A549 (cell line): ENCODE measurements at regions not wholly inside any gene's neighbourhood (a gene's known extent, or its start where the extent isn't known, plus 50 kb on each side); places are given as distances from the start of the nearest gene placed in this dataset.

ENCODE experiments used
- ATAC-seq, 2 experiments: fragments of 200-7000 bp in 1 of 2; fragments of >200 bp in 1 of 2; cut with Nextera tagmentation in 1 of 2; cut with Tn5 transposase in 1 of 2; 3 replicates each; pipeline versions ENCODE4 v1.8.0 to v1.9.1; 2018 to 2020; ENCODE audit warnings: mild to moderate bottlenecking in 1 of 2, moderate library complexity in 1 of 2
- CTCF ChIA-PET: fragments of 300-600 bp; sonication (Branson Sonifier 250); formaldehyde crosslinking; extraction: SDS; loops from one replicate; lab custom pipeline; 2021; ENCODE audit warnings: antibody characterized with exemption, inconsistent platforms; lab: Yijun Ruan, JAX
- POLR2A ChIA-PET: fragments of 350-600 bp; formaldehyde crosslinking; extraction: SDS; loops from one replicate; lab custom pipeline; 2021; ENCODE audit warnings: antibody characterized with exemption, inconsistent platforms; lab: Yijun Ruan, JAX
- DNase-seq, 2 experiments: peaks; one replicate each; pipeline versions ENCODE4 v3.0.0 to v3.0.0-alpha.2; 2011 to 2016; ENCODE audit warnings: low read depth in 1 of 2, low spot score in 1 of 2
- FAIRE-seq: peaks from 2 replicates; lab custom pipeline; 2011; peaks lifted over from hg19 to GRCh38; lab: Jason Lieb, UNC
- H3K27ac ChIP-seq, 2 experiments: fragments of >200 bp; sonication (Bioruptor Twin); formaldehyde crosslinking; 3 replicates each; pipeline ENCODE4 v1.5.1; 2016 to 2017
- H3K4me1 ChIP-seq: fragments of >200 bp; sonication (Bioruptor Twin); formaldehyde crosslinking; 3 replicates; pipeline ENCODE4 v1.6.1; 2016
- H3K4me2 ChIP-seq: fragments of >200 bp; sonication (Bioruptor Twin); formaldehyde crosslinking; 3 replicates; pipeline ENCODE4 v1.6.1; 2016
- H3K4me3 ChIP-seq: fragments of >200 bp; sonication (Bioruptor Twin); formaldehyde crosslinking; 3 replicates; pipeline ENCODE4 v1.5.1; 2016
- H3K9me3 ChIP-seq: fragments of >200 bp; sonication (Bioruptor Twin); formaldehyde crosslinking; 3 replicates; pipeline ENCODE4 v1.6.1; 2016
- BHLHE40 ChIP-seq: IDR thresholded peaks from 2 replicates; pipeline ENCODE4 v1.6.1; 2012; ENCODE audit warnings: low read depth, low read length, inconsistent platforms
- CBX2 ChIP-seq: fragments of 200-600 bp; sonication (generic); IDR thresholded peaks from 2 replicates; pipeline ENCODE4 v1.6.1; 2016; ENCODE audit warnings: low read depth, mild to moderate bottlenecking, borderline replicate concordance
- CTCF ChIP-seq: fragments of >200 bp; sonication (Bioruptor Twin); formaldehyde crosslinking; IDR thresholded peaks from 3 replicates; pipeline ENCODE4 v1.5.1; 2016
- FOSB ChIP-seq: fragments of 250-450 bp; sonication (Bioruptor Pico); IDR thresholded peaks from 2 replicates; pipeline ENCODE4 v1.5.0; 2020; ENCODE audit warnings: mild to moderate bottlenecking, moderate library complexity
- FOXS1 ChIP-seq: fragments of 250-450 bp; sonication (Bioruptor Pico); IDR thresholded peaks from 2 replicates; pipeline ENCODE4 v1.5.0; 2020; ENCODE audit warnings: mild to moderate bottlenecking, moderate library complexity
- GATA3 ChIP-seq: IDR thresholded peaks from 2 replicates; pipeline ENCODE4 v1.6.1; 2012; ENCODE audit warnings: borderline replicate concordance
- HDAC2 ChIP-seq: fragments of 200-600 bp; sonication (generic); IDR thresholded peaks from 2 replicates; pipeline ENCODE4 v1.6.1; 2016
- HMGXB4 ChIP-seq: fragments of 250-450 bp; sonication (Bioruptor Pico); IDR thresholded peaks from 2 replicates; pipeline ENCODE4 v1.5.0; 2021; ENCODE audit warnings: mild to moderate bottlenecking, moderate library complexity, borderline replicate concordance
- HOXA7 ChIP-seq: fragments of 250-450 bp; sonication (Bioruptor Pico); IDR thresholded peaks from 2 replicates; pipeline ENCODE4 v1.5.0; 2020; ENCODE audit warnings: mild to moderate bottlenecking, moderate library complexity
- JUN ChIP-seq, 2 experiments: fragments of >200 bp; sonication (Bioruptor Twin); formaldehyde crosslinking; IDR thresholded peaks; 2 replicates in 1 of 2; 3 replicates in 1 of 2; pipeline ENCODE4 v1.6.1; 2016 to 2017
- KDM1A ChIP-seq: fragments of 200-600 bp; sonication (generic); IDR thresholded peaks from 2 replicates; pipeline ENCODE4 v1.6.1; 2016; ENCODE audit warnings: low read depth, mild to moderate bottlenecking
- MAFK ChIP-seq: fragments of 450-650 bp; IDR thresholded peaks from 2 replicates; pipeline ENCODE4 v1.6.1; 2014; ENCODE audit not compliant: partially characterized antibody
- MYC ChIP-seq: IDR thresholded peaks from 2 replicates; pipeline ENCODE4 v1.6.1; 2012; ENCODE audit warnings: mild to moderate bottlenecking, inconsistent platforms, low read length, improper control_type of control experiment, borderline replicate concordance
- NFE2L2 ChIP-seq: fragments of 150-350 bp; conservative IDR thresholded peaks from 2 replicates; pipeline ENCODE4 v1.6.1; 2014; ENCODE audit warnings: low read length
- NR3C1 ChIP-seq: fragments of >200 bp; sonication (Bioruptor Twin); formaldehyde crosslinking; IDR thresholded peaks from 3 replicates; pipeline ENCODE4 v1.6.1; 2017
- PHF8 ChIP-seq: fragments of 200-600 bp; sonication (generic); IDR thresholded peaks from 2 replicates; pipeline ENCODE4 v1.6.1; 2016; ENCODE audit warnings: low read depth, mild to moderate bottlenecking, antibody characterized with exemption, moderate library complexity, borderline replicate concordance
- POLR2A ChIP-seq: IDR thresholded peaks from 2 replicates; pipeline ENCODE4 v1.6.1; 2012; ENCODE audit warnings: mild to moderate bottlenecking, low read length
- RAD21 ChIP-seq, 2 experiments: fragments of >200 bp in 1 of 2; sonication (Bioruptor Twin) in 1 of 2; formaldehyde crosslinking in 1 of 2; IDR thresholded peaks in 1 of 2; conservative IDR thresholded peaks in 1 of 2; 2 replicates in 1 of 2; 3 replicates in 1 of 2; pipeline ENCODE4 v1.6.1; 2012 to 2018; ENCODE audit warnings: inconsistent platforms in 1 of 2
- REST ChIP-seq: fragments of 200-600 bp; sonication (generic); IDR thresholded peaks from 2 replicates; pipeline ENCODE4 v1.6.1; 2016; ENCODE audit warnings: antibody characterized with exemption, mild to moderate bottlenecking, moderate library complexity
- SREBF2 ChIP-seq: fragments of 450-650 bp; IDR thresholded peaks from 2 replicates; pipeline ENCODE4 v1.6.1; 2014; ENCODE audit warnings: mild to moderate bottlenecking, moderate library complexity
- ZC3H11A ChIP-seq: fragments of 450-650 bp; IDR thresholded peaks from 2 replicates; pipeline ENCODE4 v1.6.1; 2014; ENCODE audit warnings: antibody characterized with exemption, mild to moderate bottlenecking
- ZFP36 ChIP-seq: fragments of 450-650 bp; IDR thresholded peaks from 2 replicates; pipeline ENCODE4 v1.6.1; 2014; ENCODE audit warnings: borderline replicate concordance; ENCODE audit not compliant: partially characterized antibody
- WGBS: methylation state at CpG from one replicate; pipeline ENCODE4 v1.1.6; 2017; ENCODE audit errors: missing lambda C conversion rate; 5-methylcytosine and 5-hydroxymethylcytosine counted together

GRCh38 chr5:74027732-74028338 is 401.8 kb downstream of the ARHGEF28 start:
- ATAC-seq (no peak), FAIRE-seq (no peak), DNase-seq (no peak)
- 86% methylated on average over 2 of the region's 2 CpGs for WGBS
- Histone ChIP-seq H3K4me1 (no peaks in the 10 kb centered on the region), H3K27ac (no peak overlapping the region), H3K4me3 (no peak overlapping the region), H3K9me3 (no peaks in the 10 kb centered on the region), H3K4me2 (no peak overlapping the region)
- TF ChIP-seq GATA3 (no peak), MAFK (peak; percentile 30)
- ChIA-PET POLR2A (no interaction called here), CTCF (interaction anchor here (1.2 kb wide), 1 partner anchor 11 kb away, joined by 3 read pairs; no protein-coding TSS in a partner anchor)

- Histone ChIP-seq H3K4me1 (no peaks in the 10 kb centered on the region), H3K9me3 (no peaks in the 10 kb centered on the region), H3K27ac (no peak overlapping the region)
- no peak for FAIRE-seq
- WGBS, result 74% methylated on average over 2 of the region's 2 CpGs
- DNase-seq, result no peak
- TF ChIP-seq ZC3H11A, result no peak
- TF ChIP-seq JUN (IDR thresholded peaks at IDR 0.05), result no peak
- no peak for TF ChIP-seq NFE2L2
- no peak for TF ChIP-seq CBX2
- no peak for TF ChIP-seq POLR2A
- TF ChIP-seq PHF8, result no peak
- TF ChIP-seq, all 56 proteins: peak for 0
- Histone ChIP-seq H3K4me3 (no peak overlapping the region), H3K4me2 (no peak overlapping the region)
- CTCF ChIA-PET, result interaction anchor here (1.1 to 1.6 kb wide), 3 partner anchors 9 to 101 kb away, joined by 3 to 4 read pairs (median 3); no protein-coding TSS in a partner anchor
- no peak for ATAC-seq
- POLR2A ChIA-PET, result no interaction called here
Measured at GRCh38 chr5:74026310-74026709, 400.3 kb downstream of the ARHGEF28 start.

- TF ChIP-seq FOSB (CRISPR knock-in tag) (no peak), NFE2L2 (no peak), BHLHE40 (no peak), RAD21 (conservative IDR thresholded peaks at IDR 0.05 in 1 of 2, IDR thresholded peaks at IDR 0.05 in 1 of 2) (no peak), POLR2A (no peak), HDAC2 (no peak), HMGXB4 (CRISPR knock-in tag) (no peak), HOXA7 (no peak)
- FAIRE-seq, result no peak
- Histone ChIP-seq H3K9me3 (no peaks in the 10 kb centered on the region), H3K4me2 (no peak overlapping the region), H3K4me3 (no peak overlapping the region), H3K4me1 (peaks cover 10% of the 10 kb centered on the region; the same call in 2 of the 3 replicates), H3K27ac (no peak overlapping the region)
- POLR2A ChIA-PET, result interaction anchor here (1.1 kb wide), 1 partner anchor 620 kb away, joined by 3 read pairs; the partner anchor contains the start of gene ENC1
- CTCF ChIA-PET, result interaction anchor here (0.6 to 1.0 kb wide), 3 partner anchors 16 to 229 kb away, joined by 3 read pairs; no protein-coding TSS in a partner anchor
- ATAC-seq, result no peak
- DNase-seq, result no peak
Measured at GRCh38 chr5:74021126-74021525, 395.1 kb downstream of the ARHGEF28 start.

- DNase-seq, result no peak
- no peak for ATAC-seq
- no peaks in the 10 kb centered on the region for H3K9me3 ChIP-seq
- no peak overlapping the region for H3K4me3 ChIP-seq
- ChIA-PET CTCF (interaction anchor here (1.0 kb wide), 1 partner anchor 22 kb away, joined by 3 read pairs; no protein-coding TSS in a partner anchor), POLR2A (interaction anchor here (1.1 kb wide), 1 partner anchor 620 kb away, joined by 3 read pairs; the partner anchor contains the start of gene ENC1)
- H3K4me1 ChIP-seq, result peaks cover 10% of the 10 kb centered on the region; the same call in 2 of the 3 replicates
- no peak for FAIRE-seq
- no peak overlapping the region for H3K27ac ChIP-seq
- WGBS, result 55% methylated on average over 5 of the region's 5 CpGs
- H3K4me2 ChIP-seq, result no peak overlapping the region
- no peak for TF ChIP-seq KDM1A
- no peak for TF ChIP-seq NR3C1
- no peak for TF ChIP-seq SREBF2
- no peak for TF ChIP-seq MYC
- no peak for TF ChIP-seq ZFP36
- no peak for TF ChIP-seq CTCF
- no peak for TF ChIP-seq FOSB (CRISPR knock-in tag)
- TF ChIP-seq FOXS1, result no peak
- no peak for TF ChIP-seq HDAC2
- TF ChIP-seq PHF8, result no peak
- no peak for TF ChIP-seq REST
- no peak for TF ChIP-seq CBX2
- no peak for TF ChIP-seq HOXA7
- TF ChIP-seq MAFK, result no peak
Measured at GRCh38 chr5:74020503-74020902, 394.5 kb downstream of the ARHGEF28 start.
